ENCODE measurements at regions not wholly inside any gene's neighbourhood (a gene's known extent, or its start where the extent isn't known, plus 50 kb on each side); places are given as distances from the start of the nearest gene placed in this dataset.

DNA sequence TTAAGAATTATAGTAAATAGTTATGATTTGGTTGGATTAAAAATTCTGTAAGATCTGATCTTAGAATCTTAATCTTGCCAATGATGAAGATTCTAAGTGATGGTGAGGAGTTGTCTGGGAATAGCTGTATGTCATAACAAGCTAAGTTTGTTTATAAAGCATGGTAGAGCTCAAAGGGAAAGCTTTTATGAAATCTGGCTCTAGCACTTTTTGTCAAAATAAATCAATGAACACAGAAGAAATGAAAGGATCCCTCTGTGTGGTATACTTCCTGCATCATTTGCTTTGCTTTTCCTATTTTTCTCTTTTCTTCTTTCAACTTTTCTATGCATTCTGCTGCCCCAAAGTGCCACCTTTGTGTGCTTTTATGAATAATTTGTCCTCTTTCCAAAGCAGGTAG is 193.5 kb upstream of the FAT1 start:
- no peak overlapping the region for H3K4me3 ChIP-seq (replicated peaks; ENCODE audit: insufficient read depth, low read length)
- H3K27ac ChIP-seq (replicated peaks), result no peak overlapping the region
- TF ChIP-seq GABPA (IDR thresholded peaks at IDR 0.05; ENCODE audit: low read depth) (no peak), POLR2AphosphoS5 (IDR thresholded peaks at IDR 0.05; ENCODE audit: low read depth) (no peak), SPI1 (IDR thresholded peaks at IDR 0.05; ENCODE audit: borderline replicate concordance, low read depth) (no peak), REST (IDR thresholded peaks at IDR 0.05; ENCODE audit: insufficient replicate concordance, low read depth) (no peak)
- TF ChIP-seq, protein P1, sequence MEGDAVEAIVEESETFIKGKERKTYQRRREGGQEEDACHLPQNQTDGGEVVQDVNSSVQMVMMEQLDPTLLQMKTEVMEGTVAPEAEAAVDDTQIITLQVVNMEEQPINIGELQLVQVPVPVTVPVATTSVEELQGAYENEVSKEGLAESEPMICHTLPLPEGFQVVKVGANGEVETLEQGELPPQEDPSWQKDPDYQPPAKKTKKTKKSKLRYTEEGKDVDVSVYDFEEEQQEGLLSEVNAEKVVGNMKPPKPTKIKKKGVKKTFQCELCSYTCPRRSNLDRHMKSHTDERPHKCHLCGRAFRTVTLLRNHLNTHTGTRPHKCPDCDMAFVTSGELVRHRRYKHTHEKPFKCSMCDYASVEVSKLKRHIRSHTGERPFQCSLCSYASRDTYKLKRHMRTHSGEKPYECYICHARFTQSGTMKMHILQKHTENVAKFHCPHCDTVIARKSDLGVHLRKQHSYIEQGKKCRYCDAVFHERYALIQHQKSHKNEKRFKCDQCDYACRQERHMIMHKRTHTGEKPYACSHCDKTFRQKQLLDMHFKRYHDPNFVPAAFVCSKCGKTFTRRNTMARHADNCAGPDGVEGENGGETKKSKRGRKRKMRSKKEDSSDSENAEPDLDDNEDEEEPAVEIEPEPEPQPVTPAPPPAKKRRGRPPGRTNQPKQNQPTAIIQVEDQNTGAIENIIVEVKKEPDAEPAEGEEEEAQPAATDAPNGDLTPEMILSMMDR (IDR thresholded peaks at IDR 0.05; ENCODE audit: insufficient read depth, low read length), result no peak
- DNase-seq (ENCODE audit: low read depth in 1 of 2, low spot score in 1 of 2), result no peak
- no peaks in the 10 kb centered on the region for H3K27me3 ChIP-seq (ENCODE audit: insufficient read depth, poor library complexity, severe bottlenecking)

DNA sequence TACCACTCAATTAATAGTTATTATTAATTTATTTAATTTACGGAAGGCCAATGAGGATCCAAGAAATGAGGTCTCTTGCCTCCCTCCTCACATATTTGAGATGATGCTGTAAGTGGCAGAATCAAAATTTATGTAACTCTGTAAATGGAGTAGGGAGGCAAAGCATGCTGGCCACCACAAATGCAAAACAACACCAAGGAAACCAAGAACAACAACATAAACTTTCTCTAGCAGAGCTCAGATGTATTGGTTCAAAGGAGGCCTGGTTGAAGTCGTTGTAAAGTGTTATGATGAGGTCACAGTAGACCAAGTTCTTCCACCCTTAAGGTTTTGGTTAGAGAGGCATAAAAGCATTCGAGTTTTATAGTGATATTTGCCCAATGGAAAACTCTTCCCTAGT is 194.8 kb upstream of the FAT1 start:
- TF ChIP-seq SPI1 (IDR thresholded peaks at IDR 0.05; ENCODE audit: borderline replicate concordance, low read depth) (no peak), GABPA (IDR thresholded peaks at IDR 0.05; ENCODE audit: low read depth) (no peak), POLR2AphosphoS5 (IDR thresholded peaks at IDR 0.05; ENCODE audit: low read depth) (no peak), REST (IDR thresholded peaks at IDR 0.05; ENCODE audit: insufficient replicate concordance, low read depth) (no peak)
- TF ChIP-seq, protein P1 (IDR thresholded peaks at IDR 0.05; ENCODE audit: insufficient read depth, low read length), result no peak
- H3K27ac ChIP-seq (replicated peaks), result no peak overlapping the region
- no peak for DNase-seq (ENCODE audit: low read depth in 1 of 2, low spot score in 1 of 2)

DNA sequence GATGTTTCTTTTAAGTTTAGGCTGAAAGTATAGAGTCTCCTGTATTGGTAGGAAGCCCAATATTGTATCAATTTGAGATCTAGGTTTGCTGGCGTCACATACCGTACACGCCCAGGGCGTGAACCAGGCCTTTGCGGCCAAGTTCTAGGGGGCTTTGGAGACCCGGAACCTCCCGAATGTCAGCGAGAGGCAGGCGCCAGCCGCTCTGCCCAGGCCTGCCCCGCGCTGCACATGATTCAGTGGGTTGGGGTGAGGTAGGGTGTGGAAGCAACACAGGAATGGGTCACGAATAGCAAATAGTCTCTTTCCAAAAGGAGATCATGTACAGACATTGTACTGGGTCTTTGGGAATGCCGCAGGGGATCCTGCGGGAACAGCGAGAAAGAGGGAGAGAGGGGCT is 195.7 kb upstream of the FAT1 start:
- Histone ChIP-seq H3K27ac (replicated peaks) (no peak overlapping the region), H3K27me3 (ENCODE audit: insufficient read depth, poor library complexity, severe bottlenecking) (no peaks in the 10 kb centered on the region), H3K4me3 (replicated peaks; ENCODE audit: insufficient read depth, low read length) (no peak overlapping the region)
- no peak for TF ChIP-seq SPI1 (IDR thresholded peaks at IDR 0.05; ENCODE audit: borderline replicate concordance, low read depth)
- no peak for TF ChIP-seq REST (IDR thresholded peaks at IDR 0.05; ENCODE audit: insufficient replicate concordance, low read depth)
- TF ChIP-seq, protein P1 (IDR thresholded peaks at IDR 0.05; ENCODE audit: insufficient read depth, low read length), result no peak
- TF ChIP-seq POLR2AphosphoS5 (IDR thresholded peaks at IDR 0.05; ENCODE audit: low read depth), result no peak
- TF ChIP-seq GABPA (IDR thresholded peaks at IDR 0.05; ENCODE audit: low read depth), result no peak
- DNase-seq (ENCODE audit: low read depth in 1 of 2, low spot score in 1 of 2), result no peak

More for the DNA sequence above, 194.8 kb upstream of the FAT1 start:
- Histone ChIP-seq H3K27me3 (ENCODE audit: insufficient read depth, poor library complexity, severe bottlenecking) (no peaks in the 10 kb centered on the region), H3K4me3 (replicated peaks; ENCODE audit: insufficient read depth, low read length) (no peak overlapping the region)
